Neural cell (in vitro differentiated cells): ENCODE measurements at regions not wholly inside any gene's neighbourhood (a gene's known extent, or its start where the extent isn't known, plus 50 kb on each side); places are given as distances from the start of the nearest gene placed in this dataset.

Source experiments
- H2AFZ ChIP-seq: fragments of 200-600, 300-800 bp; sonication (generic), shearing (Covaris generic); 2 replicates; pipeline ENCODE4 v1.6.0; 2014; ENCODE audit warnings: low read depth, mild to moderate bottlenecking, antibody characterized with exemption, low read length, moderate library complexity
- H3F3A ChIP-seq: fragments of 200-600 bp; shearing (Covaris generic); 2 replicates; pipeline ENCODE4 v1.6.1; 2016; ENCODE audit warnings: mild to moderate bottlenecking, moderate library complexity, mixed read lengths, antibody characterized with exemption, low read length; ENCODE audit not compliant: insufficient read depth, poor library complexity, severe bottlenecking
- H3K27ac ChIP-seq: fragments of 200-600, 300-800 bp; sonication (generic), shearing (Covaris generic); 2 replicates; pipeline ENCODE4 v1.5.1; 2014; ENCODE audit warnings: mild to moderate bottlenecking, low read length, moderate library complexity
- H3K27me3 ChIP-seq: fragments of 300-800, 200-600 bp; sonication (generic), shearing (Covaris generic); 2 replicates; pipeline ENCODE4 v1.6.0; 2014; ENCODE audit warnings: mild to moderate bottlenecking, low read depth, low read length, moderate library complexity; ENCODE audit not compliant: insufficient read depth
- H3K36me3 ChIP-seq: fragments of 300-800, 200-600 bp; sonication (generic), shearing (Covaris generic); 2 replicates; pipeline ENCODE4 v1.5.1; 2014; ENCODE audit warnings: mild to moderate bottlenecking, antibody characterized with exemption, low read length, moderate library complexity; ENCODE audit not compliant: insufficient read depth
- H3K4me2 ChIP-seq: fragments of 300-800, 200-600 bp; sonication (generic), shearing (Covaris generic); 2 replicates; pipeline ENCODE4 v1.6.0; 2014; ENCODE audit warnings: mild to moderate bottlenecking, low read length
- H3K4me3 ChIP-seq: fragments of 300-800, 200-600 bp; sonication (generic), shearing (Covaris generic); 2 replicates; pipeline ENCODE4 v1.5.1; 2014; ENCODE audit warnings: mild to moderate bottlenecking, low read length, moderate library complexity
- H3K79me2 ChIP-seq: fragments of 200-600 bp; shearing (Covaris generic); replicated peaks from 2 replicates; pipeline ENCODE4 v1.6.0; 2014; ENCODE audit warnings: mild to moderate bottlenecking, low read length, moderate library complexity; ENCODE audit not compliant: insufficient read depth
- H3K9ac ChIP-seq: fragments of 300-800, 200-600 bp; sonication (generic), shearing (Covaris generic); 2 replicates; pipeline ENCODE4 v1.6.1; 2016; ENCODE audit warnings: mild to moderate bottlenecking, low read length, mixed read lengths
- H3K9me2 ChIP-seq: fragments of 200-600 bp; shearing (Covaris generic); 2 replicates; pipeline ENCODE4 v1.6.1; 2016; ENCODE audit warnings: mild to moderate bottlenecking, low read length, mixed read lengths; ENCODE audit not compliant: insufficient read depth
- H3K9me3 ChIP-seq: fragments of 200-600, 300-800 bp; sonication (generic), shearing (Covaris generic); 2 replicates; pipeline ENCODE4 v1.6.1; 2016; ENCODE audit warnings: mild to moderate bottlenecking, mixed run types, low read length, moderate library complexity, mixed read lengths
- H4K20me1 ChIP-seq: fragments of 200-600 bp; shearing (Covaris generic); 2 replicates; pipeline ENCODE4 v1.6.1; 2016; ENCODE audit warnings: mild to moderate bottlenecking, mixed run types; ENCODE audit not compliant: insufficient read depth
- CTCF ChIP-seq: fragments of 450-650 bp; IDR thresholded peaks from 2 replicates; pipeline ENCODE4 v1.5.1; 2014; ENCODE audit warnings: antibody characterized with exemption, mild to moderate bottlenecking, moderate library complexity; ENCODE audit not compliant: poor library complexity, severe bottlenecking
- EP300 ChIP-seq: fragments of 450-650 bp; conservative IDR thresholded peaks from 2 replicates; pipeline ENCODE4 v1.6.1; 2014; ENCODE audit warnings: antibody characterized with exemption, mild to moderate bottlenecking, moderate library complexity; ENCODE audit not compliant: poor library complexity, severe bottlenecking
- EZH2 ChIP-seq: fragments of 200-600, 300-800 bp; shearing (Covaris generic), sonication (generic); IDR thresholded peaks from 2 replicates; pipeline ENCODE4 v1.6.1; 2014; ENCODE audit warnings: antibody characterized with exemption, low read length, borderline replicate concordance, mild to moderate bottlenecking; ENCODE audit not compliant: insufficient read depth, poor library complexity, severe bottlenecking
- MXI1 ChIP-seq: fragments of 450-650 bp; conservative IDR thresholded peaks from 2 replicates; pipeline ENCODE4 v1.6.1; 2014; ENCODE audit warnings: antibody characterized with exemption, mild to moderate bottlenecking; ENCODE audit not compliant: poor library complexity, severe bottlenecking
- POLR2AphosphoS5 ChIP-seq: IDR thresholded peaks from 2 replicates; pipeline ENCODE4 v1.6.1; 2012
- RAD21 ChIP-seq: fragments of 450-650 bp; conservative IDR thresholded peaks from 2 replicates; pipeline ENCODE4 v1.6.1; 2014; ENCODE audit warnings: antibody characterized with exemption, mild to moderate bottlenecking, moderate library complexity
- REST ChIP-seq: IDR thresholded peaks from 2 replicates; pipeline ENCODE4 v1.6.1; 2012; ENCODE audit warnings: borderline replicate concordance
- SMC3 ChIP-seq: fragments of 450-650 bp; conservative IDR thresholded peaks from 2 replicates; pipeline ENCODE4 v1.6.1; 2014; ENCODE audit warnings: antibody characterized with exemption, mild to moderate bottlenecking, moderate library complexity; ENCODE audit not compliant: poor library complexity
- TAF1 ChIP-seq: IDR thresholded peaks from 2 replicates; pipeline ENCODE4 v1.6.1; 2012; ENCODE audit warnings: low read depth

- H3K27me3 ChIP-seq, result no peaks in the 10 kb centered on the region
- no peak overlapping the region for H3K4me3 ChIP-seq
- no peaks in the 10 kb centered on the region for H4K20me1 ChIP-seq
- H3K4me2 ChIP-seq, result no peak overlapping the region
- H3K9me2 ChIP-seq, result no peaks in the 10 kb centered on the region
- no peaks in the 10 kb centered on the region for H3K79me2 ChIP-seq
- no peaks in the 10 kb centered on the region for H3F3A ChIP-seq
- H3K36me3 ChIP-seq, result no peaks in the 10 kb centered on the region
- no peak overlapping the region for H3K27ac ChIP-seq
- no peak for TF ChIP-seq REST
- TF ChIP-seq MXI1, result no peak
- no peak for TF ChIP-seq EZH2
- TF ChIP-seq SMC3, result no peak
- no peak for TF ChIP-seq POLR2AphosphoS5
- TF ChIP-seq EP300, result no peak
- TF ChIP-seq CTCF, result no peak
- TF ChIP-seq TAF1, result no peak
- TF ChIP-seq RAD21, result no peak
- H3K9me3 ChIP-seq, result no peaks in the 10 kb centered on the region
- H3K9ac ChIP-seq, result no peak overlapping the region
- no peak overlapping the region for H2AFZ ChIP-seq
These were observed 271.6 kb upstream of the PLEKHG7 start for GRCh38 chr12:92431146-92431545.

GRCh38 chr12:92426332-92426731 lies 276.5 kb upstream of the PLEKHG7 start:
- no peak overlapping the region for H3K9ac ChIP-seq
- H3K9me2 ChIP-seq, result no peaks in the 10 kb centered on the region
- no peak overlapping the region for H3K4me2 ChIP-seq
- H4K20me1 ChIP-seq, result no peaks in the 10 kb centered on the region
- H3F3A ChIP-seq, result peaks cover 4% of the 10 kb centered on the region
- no peak overlapping the region for H3K27ac ChIP-seq
- no peak overlapping the region for H2AFZ ChIP-seq
- H3K79me2 ChIP-seq, result no peaks in the 10 kb centered on the region
- H3K27me3 ChIP-seq, result no peaks in the 10 kb centered on the region
- no peaks in the 10 kb centered on the region for H3K9me3 ChIP-seq
- no peaks in the 10 kb centered on the region for H3K36me3 ChIP-seq
- H3K4me3 ChIP-seq, result no peak overlapping the region
- TF ChIP-seq CTCF, result no peak
